ENCODE measurements at regions not wholly inside any gene's neighbourhood (a gene's known extent, or its start where the extent isn't known, plus 50 kb on each side); places are given as distances from the start of the nearest gene placed in this dataset.

- TF ChIP-seq TAF1 (IDR thresholded peaks at IDR 0.05; ENCODE audit: low read depth, low read length): no peak
- no peak for TF ChIP-seq SIRT6 (IDR thresholded peaks at IDR 0.05; ENCODE audit: low read length)
- TF ChIP-seq PHF8 (conservative IDR thresholded peaks at IDR 0.05; ENCODE audit: low read depth, low read length): no peak
Measured at GRCh38 chr11:39664023-39664422, 1795.4 kb downstream of the LRRC4C start (continued).
